GM19372 (cell line): ENCODE measurements at regions not wholly inside any gene's neighbourhood (a gene's known extent, or its start where the extent isn't known, plus 50 kb on each side); places are given as distances from the start of the nearest gene placed in this dataset.

Source experiments
- ATAC-seq: cut with Tn5 transposase; IDR thresholded peaks from one replicate; pipeline ENCODE4 v1.9.1; 2021; ENCODE audit warnings: mild to moderate bottlenecking, low read depth, moderate library complexity; ENCODE audit not compliant: unreplicated experiment

GRCh38 chr5:13480834-13481233 is 463.7 kb downstream of the DNAH5 start:
- no peak for ATAC-seq

GRCh38 chr5:13478831-13479465 is 465.5 kb downstream of the DNAH5 start:
- no peak for ATAC-seq

- ATAC-seq, result no peak
Observed at GRCh38 chr5:13477118-13477737, 467.3 kb downstream of the DNAH5 start.

- no peak for ATAC-seq
Observed at GRCh38 chr5:13472842-13473241, 471.6 kb downstream of the DNAH5 start.

GRCh38 chr5:13470975-13471374 is 473.5 kb downstream of the DNAH5 start:
- ATAC-seq, result no peak

GRCh38 chr5:13470263-13470662 is 474.2 kb downstream of the DNAH5 start:
- ATAC-seq, result no peak

- no peak for ATAC-seq
Observed at GRCh38 chr5:13464532-13465193, 479.8 kb downstream of the DNAH5 start.

GRCh38 chr5:13460587-13460986 is 483.9 kb downstream of the DNAH5 start:
- no peak for ATAC-seq

GRCh38 chr5:13454050-13454449 is 490.4 kb downstream of the DNAH5 start:
- no peak for ATAC-seq

- ATAC-seq, result no peak
Observed at GRCh38 chr5:13448843-13449242, 495.6 kb downstream of the DNAH5 start.

GRCh38 chr5:13439430-13439829 is 505.1 kb downstream of the DNAH5 start:
- ATAC-seq, result no peak

- ATAC-seq, result no peak
Observed at GRCh38 chr5:13427827-13428557, 516.5 kb downstream of the DNAH5 start.

GRCh38 chr5:13412040-13412595 is 532.4 kb downstream of the DNAH5 start:
- ATAC-seq, result no peak

GRCh38 chr5:13408616-13409015 is 535.9 kb downstream of the DNAH5 start:
- no peak for ATAC-seq

GRCh38 chr5:13403351-13403750 is 541.1 kb downstream of the DNAH5 start:
- ATAC-seq, result no peak

- ATAC-seq, result no peak
Observed at GRCh38 chr5:13385066-13385465, 559.4 kb downstream of the DNAH5 start.

GRCh38 chr5:13382232-13382631 is 562.3 kb downstream of the DNAH5 start:
- ATAC-seq, result no peak

GRCh38 chr5:13378091-13378490 is 566.4 kb downstream of the DNAH5 start:
- no peak for ATAC-seq

- no peak for ATAC-seq
Observed at GRCh38 chr5:13359344-13359743, 585.1 kb downstream of the DNAH5 start.

GRCh38 chr5:13358342-13358741 is 586.1 kb downstream of the DNAH5 start:
- no peak for ATAC-seq

GRCh38 chr5:13357929-13358328 is 586.6 kb downstream of the DNAH5 start:
- ATAC-seq, result no peak
